ENCODE measurements at regions not wholly inside any gene's neighbourhood (a gene's known extent, or its start where the extent isn't known, plus 50 kb on each side); places are given as distances from the start of the nearest gene placed in this dataset.

DNA sequence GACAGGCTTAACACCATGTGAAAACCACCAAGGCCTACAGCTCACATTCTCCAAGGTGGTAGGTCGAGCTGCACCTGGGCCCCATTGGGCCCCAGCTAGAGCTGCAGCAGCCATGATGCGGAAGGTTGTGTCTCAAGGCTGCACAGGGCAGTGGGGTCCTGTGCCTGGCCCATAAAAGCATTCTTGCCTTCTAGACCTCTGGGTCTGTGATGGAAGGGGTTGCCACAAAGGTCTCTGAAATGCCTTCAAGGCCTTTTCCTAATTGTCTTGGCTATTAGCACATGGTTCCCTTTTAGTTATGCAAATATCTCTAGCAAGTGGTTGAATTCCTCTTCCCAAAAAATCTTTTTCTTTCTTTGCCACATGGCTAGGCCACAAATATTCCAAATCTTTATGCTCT is 52.5 kb upstream of the C11orf58 start:
- H3K4me3 ChIP-seq (ENCODE audit: low read length) = no peak overlapping the region
- TF ChIP-seq ZNF274 (IDR thresholded peaks at IDR 0.05; ENCODE audit: low read depth, low read length) = no peak

DNA sequence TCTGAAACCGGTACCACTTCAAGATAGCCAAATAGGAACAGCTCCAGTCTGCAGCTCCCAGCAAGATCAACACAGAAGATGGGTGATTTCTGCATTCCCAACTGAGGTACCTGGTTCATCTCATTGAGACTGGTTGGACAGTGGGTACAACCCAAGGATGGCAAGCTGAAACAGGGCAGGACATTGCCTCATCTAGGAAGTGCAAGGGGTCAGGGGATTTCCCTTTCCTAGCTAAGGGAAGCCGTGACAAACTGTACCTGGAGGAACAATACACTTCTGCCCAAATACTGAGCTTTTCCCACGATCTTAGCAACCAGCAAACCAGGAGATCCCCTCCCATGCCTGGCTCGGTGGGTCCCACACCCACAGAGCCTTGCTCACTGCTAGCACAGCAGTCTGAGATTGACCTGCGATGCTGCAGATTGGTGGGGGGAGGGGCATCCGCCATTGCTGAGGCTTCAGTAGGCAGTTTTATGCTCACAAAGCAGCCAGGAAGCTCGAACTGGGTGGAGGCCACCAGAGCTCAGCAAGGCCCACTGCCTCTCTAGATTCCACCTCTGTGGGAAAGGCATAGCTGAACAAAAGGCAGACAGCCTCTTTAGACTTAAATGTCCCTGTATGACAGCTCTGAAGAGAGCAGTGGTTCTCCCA is 59.9 kb upstream of the C11orf58 start:
- H3K4me3 ChIP-seq (ENCODE audit: low read length) = no peak overlapping the region
- TF ChIP-seq ZNF274 (IDR thresholded peaks at IDR 0.05; ENCODE audit: low read depth, low read length) = no peak

DNA sequence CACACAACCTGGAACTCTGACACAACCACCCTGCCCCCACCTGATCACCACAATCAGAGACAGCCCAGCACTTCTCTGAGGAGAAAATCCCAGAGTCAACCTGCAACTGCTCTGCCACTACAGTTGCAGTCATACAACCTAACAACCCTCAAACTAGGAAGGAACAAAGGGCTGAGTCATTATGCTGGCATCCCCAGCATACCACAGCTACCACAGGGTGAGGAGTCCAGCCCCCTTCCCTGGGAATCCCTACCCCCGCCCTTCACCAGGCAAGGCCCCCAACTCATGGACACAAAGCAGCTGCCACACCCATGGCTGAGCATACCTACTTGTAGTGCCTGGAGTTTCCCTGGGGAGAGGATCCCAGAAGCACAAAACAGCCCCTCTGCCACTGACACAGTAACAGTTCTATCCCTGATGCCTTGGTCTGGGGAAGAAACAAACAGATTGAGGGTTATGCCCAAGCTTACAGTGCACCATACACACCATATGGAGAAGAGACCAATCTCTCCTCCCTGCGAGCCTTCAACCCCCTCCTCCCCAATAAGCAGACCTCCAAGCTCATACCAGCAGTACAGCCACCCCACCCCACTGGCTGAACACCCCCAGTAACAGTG is 68.5 kb upstream of the C11orf58 start:
- no peak for TF ChIP-seq ZNF274 (IDR thresholded peaks at IDR 0.05; ENCODE audit: low read depth, low read length)
- H3K4me3 ChIP-seq (ENCODE audit: low read length) = no peak overlapping the region

DNA sequence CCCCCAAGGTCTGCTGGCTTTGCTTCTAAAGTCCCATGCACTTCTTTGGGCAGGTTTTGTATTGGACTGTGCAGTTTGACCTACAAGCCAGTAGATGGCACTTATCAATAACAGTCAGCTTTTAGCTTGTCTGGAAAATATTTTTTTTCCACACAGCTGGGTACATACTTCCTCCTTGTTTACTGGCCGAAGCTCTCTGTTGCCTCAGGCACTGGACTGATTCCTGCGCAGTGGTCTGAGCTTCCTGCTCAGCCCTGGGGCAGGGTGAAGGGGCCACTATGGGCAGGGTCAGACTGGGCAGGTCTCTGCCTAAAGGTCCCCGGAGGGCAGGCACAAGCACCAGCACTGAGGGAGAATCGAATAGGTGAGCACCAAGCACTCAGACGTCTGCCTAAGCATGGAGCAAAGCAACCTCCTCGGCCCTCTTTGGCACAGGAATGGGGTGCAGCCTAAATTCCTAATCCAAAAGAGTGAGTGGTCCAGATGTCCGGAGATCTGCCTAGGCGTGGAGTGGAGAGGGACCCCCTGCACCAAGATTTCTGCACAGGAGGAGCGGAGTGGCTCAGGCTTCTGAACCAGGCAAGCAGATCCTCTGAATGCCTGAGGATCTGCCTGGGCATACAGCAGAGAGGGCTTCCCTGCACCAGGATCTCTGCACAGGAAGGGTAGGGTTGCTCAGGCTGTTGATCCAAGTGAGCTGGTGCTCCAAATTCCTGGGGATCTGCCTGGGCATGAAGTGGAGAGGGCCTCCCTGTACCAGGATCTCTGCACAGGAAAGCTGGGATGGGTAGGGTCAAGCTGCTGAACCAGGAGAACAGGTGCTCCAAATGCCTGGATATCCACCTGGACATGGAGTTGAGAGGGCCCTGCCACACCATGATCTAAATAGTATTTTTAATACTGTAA is 105.9 kb upstream of the C11orf58 start:
- H3K4me3 ChIP-seq (ENCODE audit: low read length) = no peak overlapping the region
- TF ChIP-seq ZNF274 (IDR thresholded peaks at IDR 0.05; ENCODE audit: low read depth, low read length) = no peak

DNA sequence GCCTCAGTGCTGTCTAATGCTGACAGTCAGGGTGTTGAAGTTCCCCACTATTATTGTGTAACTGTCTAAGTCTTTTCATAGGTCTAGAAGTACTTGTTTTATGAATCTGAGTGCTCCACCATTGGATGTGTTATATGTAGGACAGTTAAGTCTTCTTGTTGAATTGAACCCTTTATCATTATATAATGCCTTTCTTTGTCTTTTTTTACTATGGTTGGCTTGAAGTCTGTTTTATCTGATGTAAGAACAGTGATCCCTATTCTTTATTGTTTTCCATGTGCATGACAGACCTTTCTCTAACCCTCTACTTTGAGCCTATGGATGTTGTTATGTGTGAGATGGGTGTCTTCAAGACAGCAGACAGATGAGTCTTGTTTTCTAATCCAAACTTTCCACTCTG is 107.8 kb upstream of the C11orf58 start:
- H3K4me3 ChIP-seq (ENCODE audit: low read length) = no peak overlapping the region
- TF ChIP-seq ZNF274 (IDR thresholded peaks at IDR 0.05; ENCODE audit: low read depth, low read length) = no peak

DNA sequence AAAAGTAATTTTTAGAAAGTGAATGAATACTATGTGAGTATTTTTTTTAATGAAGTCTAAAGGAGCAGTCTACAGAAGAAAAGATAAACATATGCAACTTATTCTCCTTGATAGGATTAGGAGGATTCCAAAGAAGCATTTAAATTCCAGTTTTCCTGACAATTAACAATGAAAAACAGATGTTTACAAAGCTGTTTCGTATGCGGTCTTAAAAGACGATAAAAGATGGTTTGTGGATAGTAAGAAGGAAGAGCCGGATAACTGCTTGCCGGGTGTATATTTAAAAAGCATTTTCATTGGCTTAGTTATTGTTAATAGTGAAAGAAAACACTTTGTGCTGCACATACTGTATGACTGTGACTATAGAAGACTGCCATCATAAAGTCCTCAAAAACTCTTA is 120.0 kb upstream of the C11orf58 start:
- no peak overlapping the region for H3K4me3 ChIP-seq (ENCODE audit: low read length)
- no peak for TF ChIP-seq ZNF274 (IDR thresholded peaks at IDR 0.05; ENCODE audit: low read depth, low read length)

DNA sequence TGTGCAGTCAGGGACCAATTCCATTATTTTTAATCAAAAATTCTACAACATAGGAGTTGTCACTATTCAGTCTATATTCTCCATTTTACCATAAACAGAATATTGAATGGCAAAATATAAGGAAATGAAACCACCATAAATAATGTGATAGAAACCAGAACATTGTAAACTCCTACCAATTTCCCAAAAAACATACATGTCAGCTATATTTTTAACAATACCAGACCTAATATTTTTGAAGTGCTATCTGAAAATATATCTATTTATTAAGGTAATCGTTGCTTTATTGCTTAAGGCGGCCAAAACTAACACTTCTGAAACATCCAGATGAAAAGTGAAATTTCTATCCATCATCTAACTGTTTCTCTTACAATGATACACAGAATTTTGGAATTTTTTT is 123.0 kb upstream of the C11orf58 start:
- TF ChIP-seq ZNF274 (IDR thresholded peaks at IDR 0.05; ENCODE audit: low read depth, low read length) = no peak
- H3K4me3 ChIP-seq (ENCODE audit: low read length) = no peak overlapping the region

DNA sequence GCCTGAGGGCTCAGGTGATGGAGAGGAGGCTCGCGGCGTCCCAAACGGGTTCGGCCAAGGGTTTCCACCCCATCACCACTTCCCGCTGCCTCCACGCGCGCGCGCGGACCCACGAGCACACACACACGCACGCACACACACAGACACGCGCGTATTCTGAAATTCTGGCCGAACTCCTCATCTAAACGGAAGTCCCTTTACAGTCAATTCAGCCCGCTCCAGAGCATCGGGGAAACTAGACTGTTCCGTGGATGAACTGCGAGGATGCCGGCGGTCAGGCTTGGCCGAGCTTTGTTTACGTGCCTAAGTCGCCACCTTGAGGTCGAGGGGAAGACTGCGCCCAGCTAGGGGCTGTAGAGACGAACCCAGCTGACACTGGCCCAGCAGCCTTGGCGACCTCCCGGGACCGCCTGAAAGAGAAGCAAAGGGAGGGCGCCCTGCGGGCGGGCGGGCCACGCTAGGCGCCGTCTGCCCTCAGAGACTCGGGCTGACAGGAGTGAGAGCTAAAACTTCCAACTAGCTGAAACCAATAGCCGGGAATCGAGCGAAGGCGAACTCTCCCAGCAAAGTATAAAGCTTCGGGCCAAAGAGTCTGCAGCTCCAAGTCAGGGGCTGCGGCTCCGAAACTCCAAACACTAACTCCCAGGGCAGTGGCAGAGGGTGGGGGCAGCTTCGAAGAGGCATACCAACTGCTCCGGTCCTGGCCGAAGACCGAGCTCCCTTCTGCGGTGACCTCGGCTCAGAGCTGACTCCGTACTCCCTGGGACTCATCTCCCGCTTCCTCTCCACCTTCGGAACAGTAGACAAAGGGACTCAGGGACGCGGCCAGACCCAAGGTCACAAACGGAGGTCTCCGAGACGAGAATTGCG is 124.7 kb upstream of the C11orf58 start:
- no peak overlapping the region; the same call in 1 of the 2 replicates for H3K4me3 ChIP-seq (ENCODE audit: low read length)
- no peak for TF ChIP-seq ZNF274 (IDR thresholded peaks at IDR 0.05; ENCODE audit: low read depth, low read length)

DNA sequence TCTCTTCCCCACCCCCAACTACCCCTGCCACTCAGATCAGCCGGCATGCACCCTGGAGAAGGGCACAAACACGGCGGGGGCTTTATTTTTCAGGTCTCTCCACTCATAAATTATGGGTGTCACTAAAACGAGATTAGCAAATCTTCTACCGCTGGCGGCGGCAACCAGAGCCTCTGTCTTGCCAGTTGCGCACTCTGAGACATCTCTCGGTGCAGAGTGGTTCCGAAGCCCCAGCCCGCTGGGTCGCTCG is 125.3 kb upstream of the C11orf58 start:
- H3K4me3 ChIP-seq (ENCODE audit: low read length) = no peak overlapping the region; the same call in 1 of the 2 replicates
- no peak for TF ChIP-seq ZNF274 (IDR thresholded peaks at IDR 0.05; ENCODE audit: low read depth, low read length)

DNA sequence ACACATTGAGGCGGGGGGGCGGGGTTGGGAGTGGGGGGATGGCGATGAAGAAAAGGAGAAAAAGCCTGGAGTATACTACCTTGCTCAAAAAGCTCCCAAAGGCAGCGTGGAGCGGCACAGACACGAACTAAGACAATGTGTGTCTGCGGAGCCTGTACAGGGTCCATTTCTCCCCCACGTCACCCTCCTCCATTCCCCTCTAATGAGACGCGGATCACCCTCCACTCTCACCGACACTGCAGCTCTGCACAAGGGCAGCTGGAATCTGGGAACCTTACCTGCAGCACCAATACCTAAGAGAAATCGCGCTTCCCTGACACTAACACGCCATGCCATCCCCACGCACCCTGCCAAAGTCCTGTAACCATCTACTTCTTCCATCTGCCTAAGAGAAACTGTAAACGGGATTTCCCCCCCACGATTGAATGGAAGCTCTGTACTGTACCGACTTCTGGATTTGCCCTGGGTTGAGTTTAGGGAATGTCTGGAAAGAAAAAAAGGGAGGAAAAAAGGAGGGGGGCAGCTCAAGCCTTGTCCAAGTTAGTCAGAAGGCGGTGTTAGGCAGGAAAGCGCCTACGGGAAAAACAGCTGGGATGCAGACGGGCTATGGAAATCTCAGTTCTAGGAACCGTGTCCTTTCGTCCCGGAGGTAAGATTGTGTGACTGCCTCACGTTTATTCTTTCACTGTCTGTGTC is 125.7 kb upstream of the C11orf58 start:
- TF ChIP-seq ZNF274 (IDR thresholded peaks at IDR 0.05; ENCODE audit: low read depth, low read length) = no peak
- no peak overlapping the region for H3K4me3 ChIP-seq (ENCODE audit: low read length)

DNA sequence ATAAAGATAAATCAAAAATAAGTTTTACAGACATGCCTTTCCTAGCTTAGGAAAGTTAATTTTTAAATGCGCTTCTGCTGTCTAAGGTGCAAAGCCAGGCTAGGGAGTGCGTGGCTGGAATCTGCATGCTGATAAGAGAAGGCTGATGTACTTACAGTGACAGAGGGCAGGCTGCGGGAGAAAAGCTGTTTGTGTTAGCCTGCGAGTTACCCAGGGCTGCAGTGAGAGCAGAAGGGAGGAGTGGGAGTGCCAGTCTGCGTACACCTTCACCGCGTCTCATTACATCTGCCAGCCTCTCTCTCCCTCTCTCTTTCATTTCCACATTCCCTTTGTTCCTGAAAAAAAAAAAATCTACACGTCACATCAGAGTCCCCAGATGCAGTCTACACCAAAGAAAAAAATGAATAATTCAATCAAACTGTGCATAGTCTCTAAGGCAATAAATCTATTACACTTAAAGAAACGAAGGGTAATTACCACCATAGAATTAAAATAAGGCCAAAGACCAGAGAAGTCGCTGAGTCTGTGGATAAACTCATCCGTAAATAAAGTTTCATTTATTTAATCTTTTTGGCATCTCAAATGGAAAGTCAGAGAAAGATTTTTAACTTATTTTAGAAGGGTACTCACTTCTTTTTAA is 126.4 kb upstream of the C11orf58 start:
- H3K4me3 ChIP-seq (ENCODE audit: low read length) = no peak overlapping the region
- TF ChIP-seq ZNF274 (IDR thresholded peaks at IDR 0.05; ENCODE audit: low read depth, low read length) = no peak

DNA sequence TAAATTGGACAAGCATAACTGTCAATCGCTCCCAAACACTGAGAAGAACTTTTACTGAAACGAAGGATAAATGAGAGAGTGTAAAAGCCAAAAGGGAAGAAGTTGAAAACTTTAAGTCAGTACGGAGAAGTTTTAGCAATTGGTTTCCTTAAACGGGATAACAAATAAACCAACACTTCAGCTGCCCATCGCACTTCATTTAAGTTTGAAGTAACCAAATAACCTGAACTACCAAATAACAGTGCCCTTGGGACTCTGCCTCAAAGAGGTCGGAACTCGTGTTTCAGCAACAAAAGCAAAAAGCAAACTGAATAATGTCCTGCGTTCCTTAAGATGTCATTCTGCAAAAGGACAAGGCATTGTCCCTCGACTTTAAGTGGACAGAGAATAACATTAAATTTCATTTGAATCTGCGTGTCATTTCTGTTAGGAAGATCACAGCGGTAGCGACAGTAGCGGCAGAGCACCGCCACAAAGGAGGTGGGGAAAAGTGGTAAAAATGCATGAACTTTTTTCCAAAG is 127.0 kb upstream of the C11orf58 start:
- H3K4me3 ChIP-seq (ENCODE audit: low read length) = no peak overlapping the region

More for the DNA sequence above, 127.0 kb upstream of the C11orf58 start:
- TF ChIP-seq ZNF274 (IDR thresholded peaks at IDR 0.05; ENCODE audit: low read depth, low read length) = no peak

Data from GM08714 (cell line).